ENCODE measurements at regions not wholly inside any gene's neighbourhood (a gene's known extent, or its start where the extent isn't known, plus 50 kb on each side); places are given as distances from the start of the nearest gene placed in this dataset.

DNA sequence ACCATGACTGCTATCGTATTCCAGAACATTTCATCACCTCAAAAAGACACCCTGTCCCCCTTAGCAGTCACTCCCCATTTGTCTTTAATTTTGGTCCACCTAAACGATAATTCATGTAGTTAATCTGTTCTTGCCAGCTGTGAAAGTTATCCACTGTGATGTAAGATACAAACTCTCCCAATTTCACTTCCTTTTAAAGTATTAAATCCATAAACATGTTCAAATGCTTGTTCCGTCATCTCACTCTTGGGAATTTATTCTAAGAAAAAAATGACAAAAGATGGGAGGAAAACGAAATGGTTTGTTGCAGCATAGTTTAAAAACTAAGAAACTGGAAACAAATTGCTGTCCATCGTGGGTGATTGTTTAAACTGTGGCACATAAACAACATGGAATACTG is 53.7 kb upstream of the IRF2 start:
- no peak for DNase-seq

DNA sequence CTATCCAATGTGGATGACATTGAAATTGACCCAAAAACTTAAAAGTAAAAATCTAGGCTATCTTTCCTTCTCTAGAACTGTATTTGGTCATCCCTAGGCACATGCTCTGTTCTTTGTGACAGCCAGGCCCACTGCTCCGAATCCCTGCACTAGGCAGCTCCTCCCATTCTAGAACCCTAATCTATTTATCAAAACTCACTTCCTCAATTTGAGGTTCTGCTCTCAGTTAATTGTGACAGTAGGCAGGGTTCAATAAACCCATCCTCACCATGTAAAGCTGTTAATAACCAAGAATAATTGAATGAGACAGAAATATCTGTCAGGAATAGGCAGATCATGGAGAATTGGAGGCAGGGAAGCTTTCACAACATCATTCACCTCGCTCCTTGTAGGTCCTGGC is 51.9 kb upstream of the IRF2 start:
- DNase-seq = no peak
